Lower lobe of right lung (tissue), 2 donors: ENCODE measurements at regions not wholly inside any gene's neighbourhood (a gene's known extent, or its start where the extent isn't known, plus 50 kb on each side); places are given as distances from the start of the nearest gene placed in this dataset.

Source experiments
- ATAC-seq, 2 donors: fragments of 200-7000 bp; cut with Tn5 transposase; one replicate each; pipeline ENCODE4 v1.9.1; 2020 to 2022; ENCODE audit warnings: mild to moderate bottlenecking in 2 of 2, moderate library complexity in 2 of 2
- DNase-seq: peaks from one replicate; pipeline ENCODE4 v3.0.0-alpha.2; 2020
- H3K27ac ChIP-seq: fragments of 200-600 bp; one replicate; pipeline ENCODE4 v1.8.0; 2022
- H3K27me3 ChIP-seq: fragments of 200-600 bp; one replicate; pipeline ENCODE4 v1.8.0; 2022; ENCODE audit warnings: low read depth
- H3K36me3 ChIP-seq: fragments of 200-600 bp; one replicate; pipeline ENCODE4 v1.8.0; 2022; ENCODE audit warnings: mild to moderate bottlenecking
- H3K4me1 ChIP-seq: fragments of 200-600 bp; one replicate; pipeline ENCODE4 v1.8.0; 2022
- H3K4me3 ChIP-seq: fragments of 200-600 bp; one replicate; pipeline ENCODE4 v1.8.0; 2022; ENCODE audit warnings: mild to moderate bottlenecking
- H3K9me3 ChIP-seq: fragments of 200-600 bp; one replicate; pipeline ENCODE4 v1.8.0; 2022
- CTCF ChIP-seq: fragments of 200-600 bp; IDR thresholded peaks from one replicate; pipeline ENCODE4 v1.8.0; 2022; ENCODE audit warnings: antibody characterized with exemption, mild to moderate bottlenecking
- intact Hi-C: fragments of 100-400 bp; cut with DNase I; formaldehyde crosslinking; loops from one replicate; pipeline ENCODE4 v1.11.0; 2022
- donor health status: DM: no; HTN: yes; CAD: no; lungs with severe emphysema.

- Histone ChIP-seq H3K27ac (no peak overlapping the region), H3K27me3 (no peaks in the 10 kb centered on the region), H3K4me1 (no peaks in the 10 kb centered on the region), H3K9me3 (no peaks in the 10 kb centered on the region), H3K36me3 (no peaks in the 10 kb centered on the region), H3K4me3 (no peak overlapping the region)
- TF ChIP-seq CTCF = no peak
- ATAC-seq = no peak
- intact Hi-C loops = no loop called here
- no peak for DNase-seq
These were observed 1022.3 kb upstream of the WWC1 start for GRCh38 chr5:167269146-167269545.

GRCh38 chr5:167271081-167271480 is 1020.4 kb upstream of the WWC1 start:
- Histone ChIP-seq H3K4me3 (no peak overlapping the region), H3K9me3 (no peaks in the 10 kb centered on the region), H3K4me1 (no peaks in the 10 kb centered on the region), H3K27ac (no peak overlapping the region), H3K36me3 (no peaks in the 10 kb centered on the region), H3K27me3 (no peaks in the 10 kb centered on the region)
- TF ChIP-seq CTCF = no peak
- DNase-seq (no peak), ATAC-seq (no peak)
- intact Hi-C loops = no loop called here

GRCh38 chr5:167271511-167271910 is 1019.9 kb upstream of the WWC1 start:
- no peak overlapping the region for H3K4me3 ChIP-seq
- H3K9me3 ChIP-seq = no peaks in the 10 kb centered on the region
- DNase-seq (no peak), ATAC-seq (no peak)
- no peaks in the 10 kb centered on the region for H3K36me3 ChIP-seq
- no peaks in the 10 kb centered on the region for H3K27me3 ChIP-seq
- intact Hi-C loops = no loop called here
- H3K4me1 ChIP-seq = no peaks in the 10 kb centered on the region
- no peak overlapping the region for H3K27ac ChIP-seq
- TF ChIP-seq CTCF = no peak

GRCh38 chr5:167280111-167280510 is 1011.3 kb upstream of the WWC1 start:
- H3K27ac ChIP-seq = no peak overlapping the region
- no peaks in the 10 kb centered on the region for H3K4me1 ChIP-seq
- intact Hi-C loops = no loop called here
- H3K27me3 ChIP-seq = no peaks in the 10 kb centered on the region
- H3K36me3 ChIP-seq = no peaks in the 10 kb centered on the region
- no peaks in the 10 kb centered on the region for H3K9me3 ChIP-seq
- no peak overlapping the region for H3K4me3 ChIP-seq
- TF ChIP-seq CTCF = no peak
- no peak for ATAC-seq
- no peak for DNase-seq

- no peak for TF ChIP-seq CTCF
- intact Hi-C loops = no loop called here
- Histone ChIP-seq H3K4me3 (no peak overlapping the region), H3K27ac (no peak overlapping the region), H3K27me3 (no peaks in the 10 kb centered on the region), H3K36me3 (no peaks in the 10 kb centered on the region), H3K9me3 (no peaks in the 10 kb centered on the region), H3K4me1 (no peaks in the 10 kb centered on the region)
- ATAC-seq = no peak
- no peak for DNase-seq
These were observed 1009.5 kb upstream of the WWC1 start for GRCh38 chr5:167281925-167282324.

GRCh38 chr5:167283691-167284090 is 1007.8 kb upstream of the WWC1 start:
- H3K27me3 ChIP-seq = no peaks in the 10 kb centered on the region
- no peaks in the 10 kb centered on the region for H3K4me1 ChIP-seq
- intact Hi-C loops = no loop called here
- DNase-seq (no peak), ATAC-seq (no peak)
- H3K9me3 ChIP-seq = no peaks in the 10 kb centered on the region
- no peak for TF ChIP-seq CTCF
- no peak overlapping the region for H3K27ac ChIP-seq
- no peak overlapping the region for H3K4me3 ChIP-seq
- no peaks in the 10 kb centered on the region for H3K36me3 ChIP-seq
